SK-N-SH (cell line): ENCODE measurements at regions not wholly inside any gene's neighbourhood (a gene's known extent, or its start where the extent isn't known, plus 50 kb on each side); places are given as distances from the start of the nearest gene placed in this dataset.

Source experiments
- EP300 ChIP-seq, 2 experiments: IDR thresholded peaks; 2 replicates each; pipeline versions ENCODE4 v1.4.0 to v1.6.1; 2012; ENCODE audit warnings: borderline replicate concordance in 1 of 2, low read depth in 1 of 2, low read length in 1 of 2
- RAD21 ChIP-seq: IDR thresholded peaks from 2 replicates; pipeline ENCODE4 v1.6.1; 2012; ENCODE audit warnings: mild to moderate bottlenecking, low read length
- RCOR1 ChIP-seq: fragments of 150-350 bp; IDR thresholded peaks from 2 replicates; pipeline ENCODE4 v1.6.1; 2017; ENCODE audit warnings: antibody characterized with exemption, low read length
- TAF1 ChIP-seq: IDR thresholded peaks from 2 replicates; pipeline ENCODE4 v1.6.1; 2012; ENCODE audit warnings: low read depth, mild to moderate bottlenecking, low read length, moderate library complexity, borderline replicate concordance
- USF2 ChIP-seq: fragments of 150-350 bp; IDR thresholded peaks from 2 replicates; pipeline ENCODE4 v1.6.1; 2017; ENCODE audit warnings: antibody characterized with exemption, low read length, low read depth, borderline replicate concordance
- YY1 ChIP-seq: IDR thresholded peaks from 2 replicates; pipeline ENCODE4 v1.4.0; 2012; ENCODE audit warnings: low read depth, mild to moderate bottlenecking
- TF ChIP-seq, protein P1 (sequence below): fragments of 200-600 bp; sonication (generic); IDR thresholded peaks from 2 replicates; pipeline ENCODE4 v1.6.1; 2017; ENCODE audit warnings: antibody characterized with exemption, mild to moderate bottlenecking, moderate library complexity
- TF ChIP-seq, protein P2 (sequence below): IDR thresholded peaks from 2 replicates; pipeline ENCODE4 v1.4.0; 2012; ENCODE audit warnings: low read depth

GRCh38 chr19:31170046-31170445 is 179.2 kb downstream of the TSHZ3 start:
- TF ChIP-seq, protein P1, sequence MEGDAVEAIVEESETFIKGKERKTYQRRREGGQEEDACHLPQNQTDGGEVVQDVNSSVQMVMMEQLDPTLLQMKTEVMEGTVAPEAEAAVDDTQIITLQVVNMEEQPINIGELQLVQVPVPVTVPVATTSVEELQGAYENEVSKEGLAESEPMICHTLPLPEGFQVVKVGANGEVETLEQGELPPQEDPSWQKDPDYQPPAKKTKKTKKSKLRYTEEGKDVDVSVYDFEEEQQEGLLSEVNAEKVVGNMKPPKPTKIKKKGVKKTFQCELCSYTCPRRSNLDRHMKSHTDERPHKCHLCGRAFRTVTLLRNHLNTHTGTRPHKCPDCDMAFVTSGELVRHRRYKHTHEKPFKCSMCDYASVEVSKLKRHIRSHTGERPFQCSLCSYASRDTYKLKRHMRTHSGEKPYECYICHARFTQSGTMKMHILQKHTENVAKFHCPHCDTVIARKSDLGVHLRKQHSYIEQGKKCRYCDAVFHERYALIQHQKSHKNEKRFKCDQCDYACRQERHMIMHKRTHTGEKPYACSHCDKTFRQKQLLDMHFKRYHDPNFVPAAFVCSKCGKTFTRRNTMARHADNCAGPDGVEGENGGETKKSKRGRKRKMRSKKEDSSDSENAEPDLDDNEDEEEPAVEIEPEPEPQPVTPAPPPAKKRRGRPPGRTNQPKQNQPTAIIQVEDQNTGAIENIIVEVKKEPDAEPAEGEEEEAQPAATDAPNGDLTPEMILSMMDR, result no peak
- no peak for TF ChIP-seq RAD21
- no peak for TF ChIP-seq TAF1
- no peak for TF ChIP-seq RCOR1
- no peak for TF ChIP-seq EP300 (IDR thresholded peaks at IDR 0.05; ENCODE audit: borderline replicate concordance in 1 of 2, low read depth in 1 of 2, low read length in 1 of 2)
- TF ChIP-seq YY1, result no peak
- no peak for TF ChIP-seq USF2
- TF ChIP-seq, protein P2, sequence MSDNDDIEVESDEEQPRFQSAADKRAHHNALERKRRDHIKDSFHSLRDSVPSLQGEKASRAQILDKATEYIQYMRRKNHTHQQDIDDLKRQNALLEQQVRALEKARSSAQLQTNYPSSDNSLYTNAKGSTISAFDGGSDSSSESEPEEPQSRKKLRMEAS, result no peak
